ENCODE measurements at regions not wholly inside any gene's neighbourhood (a gene's known extent, or its start where the extent isn't known, plus 50 kb on each side); places are given as distances from the start of the nearest gene placed in this dataset.

DNA sequence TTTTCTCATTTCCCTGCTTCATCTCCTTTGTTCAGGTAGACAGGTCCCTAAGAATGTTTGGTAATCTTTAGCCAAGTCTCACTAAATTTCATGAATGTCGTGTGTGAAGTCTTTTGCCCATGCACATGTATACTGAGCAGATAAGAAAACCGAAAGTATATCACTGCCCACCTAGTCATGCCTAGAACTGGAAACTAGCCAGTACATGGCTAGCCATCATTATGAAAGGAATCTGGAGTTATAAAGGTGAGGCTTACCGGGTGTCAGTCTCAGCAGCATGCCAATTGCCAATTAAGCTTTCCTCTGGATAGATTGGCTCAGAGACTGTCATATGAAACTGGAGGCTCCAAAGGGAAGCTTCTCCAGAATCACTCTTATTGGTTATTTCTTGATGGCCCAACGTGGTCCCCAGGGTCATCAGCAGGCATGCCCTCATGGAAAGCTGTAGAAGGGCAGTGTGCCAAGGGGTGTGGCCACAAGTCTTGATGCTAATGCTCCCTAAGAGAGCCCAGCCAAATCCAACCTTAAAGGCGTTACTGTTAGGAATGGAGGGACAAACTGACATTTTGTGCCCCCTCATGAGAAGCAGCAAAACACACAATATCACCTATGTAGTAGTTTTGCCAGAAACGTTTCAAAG, 307.3 kb upstream of the PIK3R1 start:
- no peak overlapping the region for H3K4me3 ChIP-seq (ENCODE audit: low read depth, low read length)
- TF ChIP-seq, protein P1, sequence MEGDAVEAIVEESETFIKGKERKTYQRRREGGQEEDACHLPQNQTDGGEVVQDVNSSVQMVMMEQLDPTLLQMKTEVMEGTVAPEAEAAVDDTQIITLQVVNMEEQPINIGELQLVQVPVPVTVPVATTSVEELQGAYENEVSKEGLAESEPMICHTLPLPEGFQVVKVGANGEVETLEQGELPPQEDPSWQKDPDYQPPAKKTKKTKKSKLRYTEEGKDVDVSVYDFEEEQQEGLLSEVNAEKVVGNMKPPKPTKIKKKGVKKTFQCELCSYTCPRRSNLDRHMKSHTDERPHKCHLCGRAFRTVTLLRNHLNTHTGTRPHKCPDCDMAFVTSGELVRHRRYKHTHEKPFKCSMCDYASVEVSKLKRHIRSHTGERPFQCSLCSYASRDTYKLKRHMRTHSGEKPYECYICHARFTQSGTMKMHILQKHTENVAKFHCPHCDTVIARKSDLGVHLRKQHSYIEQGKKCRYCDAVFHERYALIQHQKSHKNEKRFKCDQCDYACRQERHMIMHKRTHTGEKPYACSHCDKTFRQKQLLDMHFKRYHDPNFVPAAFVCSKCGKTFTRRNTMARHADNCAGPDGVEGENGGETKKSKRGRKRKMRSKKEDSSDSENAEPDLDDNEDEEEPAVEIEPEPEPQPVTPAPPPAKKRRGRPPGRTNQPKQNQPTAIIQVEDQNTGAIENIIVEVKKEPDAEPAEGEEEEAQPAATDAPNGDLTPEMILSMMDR (IDR thresholded peaks at IDR 0.05; ENCODE audit: insufficient read depth, low read depth, low read length) = no peak
- no peak for DNase-seq (ENCODE audit: low read depth)

DNA sequence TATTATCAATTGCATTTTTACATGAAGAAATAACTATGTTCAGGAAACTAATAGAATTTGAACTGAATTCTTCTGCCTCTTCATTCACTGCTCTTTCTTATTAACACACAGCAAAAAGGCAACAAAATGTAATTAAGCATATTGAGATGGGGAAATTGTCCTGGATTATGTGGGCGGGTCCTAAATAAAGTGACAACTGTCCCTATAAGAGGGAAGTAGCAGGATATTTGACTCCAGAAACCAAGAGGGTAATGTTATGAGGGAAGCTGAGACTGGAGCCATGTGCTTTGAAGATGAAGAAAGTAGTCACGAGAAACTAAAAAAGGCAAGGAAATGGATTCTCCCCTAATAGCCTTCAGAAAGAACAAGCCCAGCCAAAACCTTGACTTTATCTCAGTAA, 311.2 kb upstream of the PIK3R1 start:
- no peak for DNase-seq (ENCODE audit: low read depth)
- TF ChIP-seq, protein P1 (IDR thresholded peaks at IDR 0.05; ENCODE audit: insufficient read depth, low read depth, low read length) = no peak
- H3K4me3 ChIP-seq (ENCODE audit: low read depth, low read length) = no peak overlapping the region

DNA sequence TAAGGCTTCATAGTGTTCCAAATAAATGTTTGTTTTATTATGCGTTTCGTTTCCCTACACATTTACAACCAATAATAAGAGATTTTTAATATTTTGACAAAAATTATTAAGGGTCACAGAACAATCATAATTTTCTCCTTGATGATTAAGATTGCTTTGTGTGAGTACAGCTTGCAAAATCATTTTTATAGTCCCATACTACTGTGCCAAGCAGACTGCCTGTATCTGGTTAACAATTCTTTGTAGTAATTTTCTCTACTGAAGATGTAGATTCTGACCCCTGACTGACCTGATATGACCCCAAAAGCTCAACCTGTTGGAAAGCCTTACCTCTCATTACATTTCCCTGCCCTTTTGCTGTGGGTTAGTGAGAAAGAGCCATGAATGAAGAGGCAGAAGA, 311.9 kb upstream of the PIK3R1 start:
- TF ChIP-seq, protein P1 (IDR thresholded peaks at IDR 0.05; ENCODE audit: insufficient read depth, low read depth, low read length) = no peak
- H3K4me3 ChIP-seq (ENCODE audit: low read depth, low read length) = no peak overlapping the region
- DNase-seq (ENCODE audit: low read depth) = no peak

DNA sequence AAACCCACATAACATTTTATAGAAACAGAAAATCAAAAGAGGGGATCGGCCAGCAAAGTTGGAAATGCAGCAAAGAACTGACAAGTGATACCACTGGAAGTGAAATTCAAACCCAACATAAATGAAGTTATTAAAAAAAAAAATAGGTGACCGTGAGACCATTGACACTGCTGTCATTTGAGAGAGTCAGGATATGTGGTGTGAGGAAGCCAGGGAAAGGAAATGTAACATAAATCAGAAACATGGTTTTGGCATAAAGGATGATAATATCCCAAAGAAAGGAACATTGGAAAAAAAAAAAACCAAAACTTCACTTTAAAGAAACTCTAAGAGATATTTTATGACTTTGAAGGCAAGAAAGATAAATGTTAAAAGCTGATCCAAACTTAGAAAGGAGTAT, 312.4 kb upstream of the PIK3R1 start:
- H3K4me3 ChIP-seq (ENCODE audit: low read depth, low read length) = no peak overlapping the region
- no peak for DNase-seq (ENCODE audit: low read depth)
- TF ChIP-seq, protein P1 (IDR thresholded peaks at IDR 0.05; ENCODE audit: insufficient read depth, low read depth, low read length) = no peak

DNA sequence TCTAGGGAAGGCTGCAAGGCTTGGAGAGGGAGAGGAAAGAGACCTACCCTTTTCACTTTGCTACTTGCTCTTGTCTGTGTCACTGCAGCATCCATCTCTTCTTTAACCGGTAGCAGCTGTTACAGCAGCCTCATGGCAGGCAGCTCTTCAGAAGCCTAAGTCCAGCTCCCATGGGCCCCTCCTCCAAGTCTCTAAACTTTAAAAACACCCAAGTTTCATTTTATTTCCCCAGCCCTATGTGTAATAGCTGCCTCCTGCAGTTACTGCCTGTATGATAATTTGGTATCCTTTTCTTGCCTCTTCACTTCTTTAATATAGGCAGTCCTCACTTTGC, 313.1 kb upstream of the PIK3R1 start:
- no peak for DNase-seq (ENCODE audit: low read depth)

GRCh38 chr5:67901814-67902496, 313.6 kb upstream of the PIK3R1 start:
- H3K4me3 ChIP-seq (ENCODE audit: low read depth, low read length) = no peak overlapping the region
- no peak for DNase-seq (ENCODE audit: low read depth)
- TF ChIP-seq, protein P1 (IDR thresholded peaks at IDR 0.05; ENCODE audit: insufficient read depth, low read depth, low read length) = no peak

More for the DNA sequence above, 313.1 kb upstream of the PIK3R1 start:
- TF ChIP-seq, protein P1 (IDR thresholded peaks at IDR 0.05; ENCODE audit: insufficient read depth, low read depth, low read length) = no peak
- no peak overlapping the region for H3K4me3 ChIP-seq (ENCODE audit: low read depth, low read length)
